H1 (cell line): ENCODE measurements at regions not wholly inside any gene's neighbourhood (a gene's known extent, or its start where the extent isn't known, plus 50 kb on each side); places are given as distances from the start of the nearest gene placed in this dataset.

Experiments
- CTCF ChIA-PET: fragments of 300-600 bp; sonication (Branson Sonifier 250); formaldehyde crosslinking; loops from one replicate; lab custom pipeline; 2021; ENCODE audit not compliant: partially characterized antibody; lab: Charles Lee
- POLR2A ChIA-PET: fragments of 300-600 bp; sonication (Branson Sonifier 250); formaldehyde crosslinking; loops from one replicate; lab custom pipeline; 2021; ENCODE audit warnings: inconsistent platforms; ENCODE audit not compliant: partially characterized antibody; lab: Charles Lee
- DNase-seq, 2 experiments: peaks; one replicate each; pipeline versions ENCODE4 v3.0.0 to v3.0.0-alpha.2; 2010 to 2022; ENCODE audit warnings: low spot score in 2 of 2, low read depth in 1 of 2, mixed read lengths in 1 of 2
- FAIRE-seq: peaks from 2 replicates; lab custom pipeline; 2011; peaks lifted over from hg19 to GRCh38; lab: Jason Lieb, UNC
- H2AFZ ChIP-seq: 2 replicates; pipeline ENCODE4 v1.8.1; 2012; ENCODE audit warnings: low read length, inconsistent platforms
- H2AK5ac ChIP-seq: 2 replicates; pipeline ENCODE4 v1.6.1; 2013; ENCODE audit warnings: low read depth, low read length
- H2BK120ac ChIP-seq: replicated peaks from 2 replicates; pipeline ENCODE3; 2013; ENCODE audit warnings: low read depth, low read length, inconsistent platforms
- H2BK12ac ChIP-seq: 2 replicates; pipeline ENCODE4 v1.6.1; 2013; ENCODE audit warnings: low read depth, low read length
- H2BK15ac ChIP-seq: 2 replicates; pipeline ENCODE4 v1.6.1; 2013; ENCODE audit warnings: low read length
- H2BK20ac ChIP-seq: 2 replicates; pipeline ENCODE4 v1.6.1; 2013; ENCODE audit warnings: low read length
- H2BK5ac ChIP-seq: 2 replicates; pipeline ENCODE4 v1.6.1; 2013; ENCODE audit warnings: low read depth, low read length
- H3K14ac ChIP-seq: 2 replicates; pipeline ENCODE4 v1.6.1; 2013; ENCODE audit warnings: inconsistent platforms; ENCODE audit not compliant: insufficient read length
- H3K18ac ChIP-seq: 2 replicates; pipeline ENCODE4 v1.6.1; 2013; ENCODE audit warnings: low read length; ENCODE audit errors: extremely low read depth
- H3K23ac ChIP-seq: 2 replicates; pipeline ENCODE4 v1.6.1; 2013; ENCODE audit warnings: inconsistent platforms; ENCODE audit not compliant: insufficient read length
- H3K23me2 ChIP-seq: 2 replicates; pipeline ENCODE4 v1.6.1; 2013; ENCODE audit warnings: low read depth, low read length
- H3K27ac ChIP-seq: 2 replicates; pipeline ENCODE4 v1.6.1; 2011; ENCODE audit warnings: low read depth, low read length, inconsistent platforms
- H3K27me3 ChIP-seq, 4 experiments: replicated peaks in 1 of 4; 1 replicate in 1 of 4; 2 replicates in 3 of 4; pipeline versions ENCODE4 v1.6.1 to v1.8.1; 2011 to 2013; ENCODE audit warnings: low read length in 3 of 4, mild to moderate bottlenecking in 3 of 4, inconsistent platforms in 2 of 4, mixed read lengths in 2 of 4, moderate library complexity in 1 of 4; ENCODE audit not compliant: control insufficient read depth in 3 of 4, insufficient read depth in 3 of 4; ENCODE audit errors: extremely low read depth in 1 of 4
- H3K36me3 ChIP-seq, 4 experiments: 2 replicates each; pipeline versions ENCODE4 v1.6.1 to v1.8.1; 2011 to 2013; ENCODE audit warnings: mild to moderate bottlenecking in 4 of 4, low read length in 3 of 4, moderate library complexity in 2 of 4, control low read depth in 1 of 4, inconsistent platforms in 1 of 4; ENCODE audit not compliant: insufficient read depth in 4 of 4, control insufficient read depth in 2 of 4
- H3K4ac ChIP-seq: replicated peaks from 2 replicates; pipeline ENCODE3; 2013; ENCODE audit warnings: low read length, low read depth, mixed read lengths, inconsistent platforms; ENCODE audit not compliant: insufficient read length
- H3K4me1 ChIP-seq, 4 experiments: replicated peaks in 1 of 4; 1 replicate in 1 of 4; 2 replicates in 3 of 4; pipeline versions ENCODE4 v1.6.1 to v1.8.1; 2011 to 2013; ENCODE audit warnings: low read length in 3 of 4, inconsistent platforms in 2 of 4, mixed read lengths in 1 of 4; ENCODE audit not compliant: insufficient read depth in 4 of 4, control insufficient read depth in 3 of 4
- H3K4me2 ChIP-seq, 2 experiments: 2 replicates each; pipeline versions ENCODE4 v1.6.1 to v1.8.1; 2011 to 2013; ENCODE audit warnings: low read depth in 2 of 2, low read length in 2 of 2, control low read depth in 1 of 2, inconsistent platforms in 1 of 2, mild to moderate bottlenecking in 1 of 2; ENCODE audit not compliant: insufficient read depth in 1 of 2
- H3K4me3 ChIP-seq, 4 experiments: fragments of 200-600, 300-600 bp in 1 of 4; sonication (generic), shearing (Covaris generic), sonication (Bioruptor Twin) in 1 of 4; 2 replicates each; pipeline versions ENCODE4 v1.5.1 to v1.8.1; 2011 to 2016; ENCODE audit warnings: low read length in 4 of 4, low read depth in 3 of 4, control low read depth in 2 of 4, inconsistent platforms in 2 of 4, mild to moderate bottlenecking in 2 of 4, mixed read lengths in 1 of 4, moderate library complexity in 1 of 4; ENCODE audit not compliant: insufficient read depth in 2 of 4; ENCODE audit errors: extremely low read depth in 1 of 4
- H3K56ac ChIP-seq: replicated peaks from 2 replicates; pipeline ENCODE3; 2013; ENCODE audit warnings: low read depth, mild to moderate bottlenecking, mixed read lengths, low read length, inconsistent platforms; ENCODE audit not compliant: insufficient read length
- H3K79me1 ChIP-seq: 2 replicates; pipeline ENCODE4 v1.6.1; 2013; ENCODE audit warnings: low read depth, low read length, control low read depth
- H3K79me2 ChIP-seq, 2 experiments: 2 replicates each; pipeline versions ENCODE4 v1.6.1 to v1.8.1; 2012 to 2013; ENCODE audit warnings: low read length in 2 of 2, mild to moderate bottlenecking in 2 of 2, inconsistent platforms in 1 of 2; ENCODE audit not compliant: insufficient read depth in 2 of 2, control insufficient read depth in 1 of 2
- H3K9ac ChIP-seq, 4 experiments: replicated peaks in 1 of 4; 1 replicate in 1 of 4; 2 replicates in 3 of 4; pipeline versions ENCODE4 v1.6.1 to v1.8.1; 2011 to 2013; ENCODE audit warnings: low read depth in 3 of 4, low read length in 3 of 4, control low read depth in 2 of 4, mild to moderate bottlenecking in 2 of 4, moderate library complexity in 2 of 4, inconsistent platforms in 1 of 4; ENCODE audit errors: extremely low read depth in 1 of 4
- H3K9me3 ChIP-seq, 2 experiments: 2 replicates each; pipeline versions ENCODE4 v1.6.1 to v1.8.1; 2012 to 2013; ENCODE audit warnings: mild to moderate bottlenecking in 2 of 2, moderate library complexity in 2 of 2, control low read depth in 1 of 2, inconsistent platforms in 1 of 2, low read depth in 1 of 2, low read length in 1 of 2, mixed read lengths in 1 of 2; ENCODE audit not compliant: insufficient read depth in 2 of 2
- H4K20me1 ChIP-seq, 2 experiments: replicated peaks in 1 of 2; 2 replicates each; pipeline versions ENCODE3 to v1.8.1; 2011 to 2013; ENCODE audit warnings: inconsistent platforms in 2 of 2, low read length in 2 of 2, mild to moderate bottlenecking in 1 of 2; ENCODE audit not compliant: insufficient read depth in 2 of 2, control insufficient read depth in 1 of 2
- H4K5ac ChIP-seq: 2 replicates; pipeline ENCODE4 v1.6.1; 2013; ENCODE audit warnings: low read length, low read depth, mixed read lengths, inconsistent platforms; ENCODE audit not compliant: insufficient read length
- H4K8ac ChIP-seq: 2 replicates; pipeline ENCODE4 v1.8.0; 2013; ENCODE audit warnings: mild to moderate bottlenecking, moderate library complexity, low read length, inconsistent platforms; ENCODE audit not compliant: insufficient read depth; ENCODE audit errors: extremely low read depth
- H4K91ac ChIP-seq: replicated peaks from 2 replicates; pipeline ENCODE3; 2013; ENCODE audit warnings: low read length, mixed read lengths, inconsistent platforms; ENCODE audit not compliant: insufficient read length
- POU5F1 ChIP-seq: IDR thresholded peaks from 2 replicates; pipeline ENCODE4 v1.6.1; 2011; ENCODE audit warnings: low read depth, mild to moderate bottlenecking, low read length, moderate library complexity
- WGBS, 2 experiments: shearing (Covaris generic) in 1 of 2; methylation state at CpG; one replicate each; pipeline versions ENCODE4 v1.1.6 to v1.1.7; 2013 to 2015; ENCODE audit warnings: low lambda C conversion rate in 2 of 2, mixed read lengths in 2 of 2, inconsistent platforms in 1 of 2, low coverage in 1 of 2, missing lambda C conversion rate in 1 of 2; ENCODE audit not compliant: insufficient replicate concordance in 2 of 2, insufficient coverage in 1 of 2, insufficient read length in 1 of 2; ENCODE audit errors: extremely low coverage in 1 of 2, missing lambda C conversion rate in 1 of 2; 5-methylcytosine and 5-hydroxymethylcytosine counted together

GRCh38 chr6:111997853-111998208, 56.1 kb upstream of the CCN6 start:
- CTCF ChIA-PET: interaction anchor here (0.6 to 3.0 kb wide), 27 partner anchors 10 to 511 kb away, joined by 3 to 18 read pairs (median 3); partner anchors contain the start of gene FYN
- H4K20me1 ChIP-seq: no peaks in the 10 kb centered on the region
- H4K91ac ChIP-seq: no peak overlapping the region
- H3K23me2 ChIP-seq: no peaks in the 10 kb centered on the region
- H2AFZ ChIP-seq: peak overlapping the region; percentile 90
- TF ChIP-seq POU5F1: no peak
- H4K8ac ChIP-seq: no peak overlapping the region
- no peaks in the 10 kb centered on the region; the same call in 1 of the 2 replicates for H3K79me1 ChIP-seq
- no peak overlapping the region for H3K23ac ChIP-seq
- H3K4me1 ChIP-seq: peaks cover 0 to 6% (median 1%) of the 10 kb centered on the region in 4 experiments; a peak in 1 of 7 replicates
- H3K9ac ChIP-seq: no peak overlapping the region
- no peaks in the 10 kb centered on the region for H3K36me3 ChIP-seq
- H3K9me3 ChIP-seq: no peaks in the 10 kb centered on the region
- 74% methylated on average over 6 of the region's 6 CpGs; no CpG with 5 or more reads in 1 of the 2 experiments for WGBS, 2 experiments
- H4K5ac ChIP-seq: no peak overlapping the region
- H3K4me3 ChIP-seq: no peak overlapping the region
- H2BK5ac ChIP-seq: no peak overlapping the region
- no peak overlapping the region for H3K18ac ChIP-seq
- DNase-seq: no peak
- H2BK20ac ChIP-seq: no peak overlapping the region
- H3K4me2 ChIP-seq: no peak overlapping the region
- no peak overlapping the region for H2AK5ac ChIP-seq
- H3K27ac ChIP-seq: no peak overlapping the region
- no peak overlapping the region for H3K56ac ChIP-seq
- FAIRE-seq: no peak
- POLR2A ChIA-PET: no interaction called here
- H2BK120ac ChIP-seq: no peak overlapping the region
- H3K27me3 ChIP-seq: no peaks in the 10 kb centered on the region
- H3K79me2 ChIP-seq: no peaks in the 10 kb centered on the region
- no peak overlapping the region for H3K14ac ChIP-seq
- peak overlapping the region; percentile 19; the same call in 1 of the 2 replicates for H2BK15ac ChIP-seq
- no peak overlapping the region for H3K4ac ChIP-seq
- 0 out of 2 replicates have a peak overlapping the region, but pooled peaks have one; percentile 18 for H2BK12ac ChIP-seq
